Hepatocyte (in vitro differentiated cells): ENCODE measurements at regions not wholly inside any gene's neighbourhood (a gene's known extent, or its start where the extent isn't known, plus 50 kb on each side); places are given as distances from the start of the nearest gene placed in this dataset.

Experiments used
- CTCF ChIP-seq: fragments of 200-600 bp; sonication (generic); IDR thresholded peaks from 2 replicates; pipeline ENCODE4 v1.5.1; 2016; ENCODE audit warnings: antibody characterized with exemption, mild to moderate bottlenecking; ENCODE audit not compliant: poor library complexity
- EZH2phosphoT487 ChIP-seq: fragments of 200-600 bp; sonication (generic); IDR thresholded peaks from one replicate; pipeline ENCODE4 v1.6.1; 2018; ENCODE audit warnings: antibody characterized with exemption, mild to moderate bottlenecking, low read depth, moderate library complexity; ENCODE audit not compliant: unreplicated experiment, severe bottlenecking

- TF ChIP-seq CTCF (no peak), EZH2phosphoT487 (no peak)
These were observed 166.3 kb upstream of the FOXF1 start for GRCh38 chr16:86343796-86344585.
